ENCODE measurements at regions not wholly inside any gene's neighbourhood (a gene's known extent, or its start where the extent isn't known, plus 50 kb on each side); places are given as distances from the start of the nearest gene placed in this dataset.
"Not testable (repeated sequence)": the region's sequence is repeated elsewhere in the genome, so short reads cannot be mapped to it uniquely, and the experiment has no call there.

DNA sequence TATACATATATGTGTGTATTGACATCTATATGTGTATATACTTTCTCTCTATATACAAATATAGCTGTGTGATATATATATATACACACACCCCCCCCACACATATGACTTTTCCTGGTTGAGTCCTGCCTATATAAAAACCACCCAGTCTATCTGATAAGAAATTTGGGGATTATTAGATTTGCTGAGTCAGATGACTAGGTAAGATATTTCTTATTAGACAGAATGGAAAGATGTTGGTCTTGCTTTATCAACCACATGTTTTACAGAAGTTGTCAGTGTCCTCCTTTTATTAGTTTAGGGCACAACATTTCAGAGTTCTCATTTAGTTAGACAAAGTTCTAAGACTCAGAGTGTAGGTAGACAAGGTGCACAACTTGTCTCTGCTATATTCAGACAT is 953.3 kb downstream of the METTL15 start:
- DNase-seq (ENCODE audit: low read depth in 2 of 2) = no peak

DNA sequence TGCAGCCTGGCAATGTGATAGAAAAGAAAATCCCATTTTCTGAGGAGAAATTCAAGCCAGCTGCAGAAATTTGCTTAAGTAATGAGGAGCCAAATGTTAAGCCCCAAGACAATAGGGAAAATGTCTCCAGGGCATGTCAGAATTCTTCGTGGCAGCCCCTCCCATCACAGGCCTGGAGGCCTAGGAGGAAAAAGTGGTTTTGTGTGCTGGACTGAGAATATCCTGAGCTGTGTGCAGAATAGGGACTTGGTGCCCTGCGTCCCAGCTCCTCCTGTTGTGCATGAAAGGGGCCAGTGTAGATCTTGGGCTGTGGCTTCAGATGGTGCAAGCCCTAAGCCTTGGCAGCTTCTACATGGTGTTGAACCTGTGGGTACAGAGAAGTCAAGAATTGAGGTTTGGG is 948.3 kb downstream of the METTL15 start:
- DNase-seq (ENCODE audit: low read depth in 2 of 2) = not testable (repeated sequence)

DNA sequence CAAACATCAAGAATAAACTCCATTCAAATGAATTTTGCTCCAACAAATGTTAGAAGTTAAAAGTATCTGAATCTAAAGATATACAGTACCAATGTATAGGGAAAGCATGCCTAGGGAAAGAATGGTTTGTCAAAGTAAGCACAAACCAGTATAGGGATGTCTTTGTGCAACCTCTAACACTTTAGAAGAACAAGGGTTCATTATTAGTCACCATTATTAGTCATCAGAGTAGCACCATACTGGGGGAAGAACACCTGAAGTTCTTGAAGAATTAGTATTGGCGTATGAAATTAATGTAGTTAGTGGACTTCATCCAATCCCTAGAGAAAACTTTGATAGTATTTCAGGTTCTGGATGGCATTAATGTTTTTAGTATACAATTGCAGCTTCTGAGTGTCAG is 943.7 kb downstream of the METTL15 start:
- DNase-seq (ENCODE audit: low read depth in 2 of 2) = no peak

DNA sequence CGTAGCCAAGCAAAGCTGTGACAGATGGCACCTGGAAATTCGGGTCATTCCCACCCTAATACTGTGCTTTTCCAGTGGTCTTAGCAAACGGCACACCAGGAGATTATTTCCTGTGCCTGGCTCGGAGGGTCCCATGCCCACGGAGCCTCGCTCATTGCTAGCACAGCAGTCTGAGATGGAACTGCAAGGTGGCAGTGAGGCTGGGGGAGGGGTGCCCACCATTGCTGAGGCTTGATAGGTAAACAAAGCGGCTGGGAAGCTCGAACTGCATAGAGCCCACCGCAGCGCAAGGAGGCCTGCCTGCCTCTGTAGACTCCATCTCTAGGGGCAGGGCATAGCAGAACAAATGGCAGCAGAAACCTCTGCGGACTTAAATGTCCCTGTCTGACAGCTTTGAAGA is 942.8 kb downstream of the METTL15 start:
- DNase-seq (ENCODE audit: low read depth in 2 of 2) = not testable (repeated sequence)

DNA sequence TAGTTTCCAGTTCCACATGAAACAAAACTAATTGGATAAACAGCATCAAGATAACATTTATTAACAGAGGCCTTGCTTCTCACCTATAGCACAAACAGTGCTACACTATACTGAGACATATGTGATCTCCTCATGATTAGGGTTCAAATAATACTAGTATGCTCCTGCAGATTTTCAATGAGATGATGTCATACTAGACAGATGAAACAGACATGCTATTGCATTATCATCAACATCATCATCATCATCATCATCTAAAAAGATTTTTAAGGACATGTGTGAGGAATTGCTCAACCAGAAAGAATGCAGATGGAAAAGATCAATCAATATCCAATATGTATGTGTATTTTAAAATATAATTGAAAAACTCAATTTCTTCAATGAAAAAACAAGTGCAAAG is 932.3 kb downstream of the METTL15 start:
- DNase-seq (ENCODE audit: low read depth in 2 of 2) = no peak

DNA sequence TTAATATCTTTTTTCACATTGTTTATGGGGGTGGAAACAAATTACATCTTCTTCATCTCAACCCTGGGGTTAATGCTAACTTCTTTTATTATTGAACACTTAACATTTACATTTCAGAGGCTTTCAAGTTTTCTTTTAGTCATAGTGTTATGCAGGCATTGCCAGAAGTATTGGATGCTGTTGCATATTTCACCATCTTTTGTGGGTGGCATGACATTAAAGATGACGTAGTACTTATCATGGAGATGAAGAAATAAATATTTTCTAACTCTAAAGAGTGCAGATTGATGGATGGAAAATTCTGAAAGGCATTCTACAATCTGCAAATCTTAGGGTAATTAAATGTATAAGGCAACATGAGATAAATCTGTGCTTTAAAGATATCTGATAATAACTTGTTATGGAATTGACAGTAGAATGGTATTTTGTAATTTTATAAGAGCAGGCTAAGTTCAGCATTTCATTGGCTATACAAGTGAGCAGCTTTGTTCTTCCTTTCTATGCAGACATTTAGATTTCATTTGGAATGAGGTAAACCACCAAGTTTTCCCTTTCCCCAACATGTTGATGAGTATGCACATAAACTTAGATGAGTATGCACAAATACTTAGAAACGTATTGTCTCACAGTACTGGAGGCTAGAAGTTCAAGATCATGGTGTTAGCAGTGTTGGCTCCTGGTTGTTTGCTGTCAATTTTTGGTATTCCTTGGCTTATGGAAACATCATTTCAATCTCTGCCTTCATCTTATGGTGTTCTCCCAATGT is 924.4 kb downstream of the METTL15 start:
- DNase-seq (ENCODE audit: low read depth in 2 of 2) = no peak

DNA sequence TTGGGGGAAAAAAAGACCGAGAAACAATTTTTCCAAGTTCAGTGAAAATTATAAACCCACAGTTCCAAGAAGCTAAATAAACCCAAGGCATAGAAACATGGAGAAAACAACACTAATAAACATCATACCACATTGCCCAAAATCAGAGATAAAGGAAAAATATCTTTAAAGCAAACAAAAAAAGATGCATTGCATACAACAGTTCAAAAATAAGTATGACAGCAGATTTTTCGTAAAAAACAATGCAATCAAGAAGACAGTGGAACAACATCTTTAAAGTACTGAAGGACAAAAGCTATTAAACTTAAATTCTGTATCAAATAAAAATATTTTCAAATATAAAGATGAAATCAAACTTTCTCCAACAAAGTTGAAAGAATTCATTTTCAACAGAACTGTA is 921.3 kb downstream of the METTL15 start:
- no peak for DNase-seq (ENCODE audit: low read depth in 2 of 2)

DNA sequence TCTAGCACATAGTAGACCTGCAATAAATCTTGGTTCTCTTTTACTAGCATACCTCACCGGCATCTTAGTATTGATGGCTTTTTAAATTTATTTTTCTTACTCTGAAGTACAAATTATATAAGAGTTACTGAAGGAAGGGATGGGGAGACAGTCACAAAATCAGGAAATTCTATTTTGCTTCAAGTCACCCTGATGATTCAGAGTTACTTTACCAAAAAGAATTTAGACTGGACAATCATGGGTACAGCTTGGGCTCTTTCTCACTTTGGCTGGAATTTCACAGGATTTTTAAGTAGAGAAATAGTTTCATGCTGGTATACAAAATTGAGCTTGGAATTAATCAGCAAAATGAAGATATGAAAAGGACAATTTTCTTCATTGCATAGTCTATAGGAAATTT is 919.2 kb downstream of the METTL15 start:
- no peak for DNase-seq (ENCODE audit: low read depth in 2 of 2)

DNA sequence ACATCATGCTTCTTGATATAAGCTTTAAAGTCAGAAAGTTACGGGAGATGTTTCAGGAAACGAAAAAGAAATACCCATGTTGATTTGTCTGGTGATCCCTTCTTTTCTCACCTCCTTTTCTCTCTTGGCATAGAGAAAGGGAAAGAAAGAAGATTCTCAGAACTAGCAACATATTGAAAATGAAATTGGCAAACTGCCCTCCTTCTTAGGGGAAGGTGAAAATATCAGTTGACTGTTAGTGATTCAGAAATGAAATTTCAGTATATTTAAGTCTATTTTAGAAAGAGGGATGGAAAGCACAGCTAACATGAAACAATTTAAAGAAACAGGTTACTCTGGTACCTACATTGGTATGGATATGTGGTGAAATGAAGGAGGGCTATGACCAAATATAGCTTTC is 918.1 kb downstream of the METTL15 start:
- DNase-seq (ENCODE audit: low read depth in 2 of 2) = no peak

DNA sequence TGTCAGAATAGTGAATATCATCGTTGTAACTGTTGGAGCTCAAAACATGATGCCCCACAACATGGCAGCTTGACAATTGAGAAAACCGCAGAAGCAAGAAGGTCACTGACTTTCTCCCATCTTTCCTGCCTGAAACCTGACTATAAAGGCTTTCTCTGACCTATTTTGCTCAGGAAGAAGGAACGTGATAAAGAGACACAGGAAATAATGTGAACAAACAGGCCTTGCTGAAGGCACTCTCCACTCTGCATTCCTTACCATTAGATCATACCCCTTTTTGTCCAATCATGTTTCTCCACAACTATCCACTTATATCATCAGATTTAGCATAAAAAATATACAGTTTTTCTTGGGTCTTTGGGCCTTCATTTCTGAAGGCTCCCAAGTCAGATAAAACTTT is 916.8 kb downstream of the METTL15 start:
- DNase-seq (ENCODE audit: low read depth in 2 of 2) = no peak

DNA sequence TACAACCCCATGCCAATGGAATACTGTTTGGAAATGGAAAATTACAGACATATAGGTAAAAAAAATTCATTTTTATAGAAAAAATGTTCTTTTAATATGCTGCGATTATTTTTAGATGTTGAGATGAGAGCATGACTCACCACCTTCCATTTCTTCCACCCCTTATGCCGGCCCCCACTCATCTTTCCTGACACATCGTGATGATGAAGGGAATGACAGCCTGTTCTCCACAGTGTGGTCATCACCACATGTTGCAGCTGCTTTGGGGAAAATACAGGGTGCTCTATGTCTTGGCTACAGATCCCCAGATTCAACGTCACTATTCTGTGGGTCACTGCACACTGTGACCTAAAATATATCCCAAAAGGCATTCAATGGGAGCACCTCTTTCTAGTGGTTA is 916.2 kb downstream of the METTL15 start:
- no peak for DNase-seq (ENCODE audit: low read depth in 2 of 2)

DNA sequence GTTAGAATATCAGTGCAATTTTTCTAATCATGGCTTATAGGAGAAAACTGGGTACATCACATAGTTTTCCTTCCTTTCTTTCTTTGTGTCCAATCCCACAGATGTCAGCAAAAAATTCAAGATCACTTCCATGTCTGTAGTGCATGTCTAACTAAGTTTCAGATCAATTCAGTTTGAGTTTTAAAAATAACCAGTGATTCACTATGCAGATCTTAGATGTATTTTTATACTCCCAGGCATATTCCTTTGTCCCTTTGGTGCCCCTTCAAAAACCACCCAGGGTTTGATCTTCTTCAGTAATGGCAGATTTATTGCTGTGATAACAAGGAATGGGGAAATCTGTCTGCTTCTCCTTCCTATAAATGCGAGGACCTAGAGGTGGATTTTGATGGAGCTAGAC is 915.6 kb downstream of the METTL15 start:
- no peak for DNase-seq (ENCODE audit: low read depth in 2 of 2)

DNA sequence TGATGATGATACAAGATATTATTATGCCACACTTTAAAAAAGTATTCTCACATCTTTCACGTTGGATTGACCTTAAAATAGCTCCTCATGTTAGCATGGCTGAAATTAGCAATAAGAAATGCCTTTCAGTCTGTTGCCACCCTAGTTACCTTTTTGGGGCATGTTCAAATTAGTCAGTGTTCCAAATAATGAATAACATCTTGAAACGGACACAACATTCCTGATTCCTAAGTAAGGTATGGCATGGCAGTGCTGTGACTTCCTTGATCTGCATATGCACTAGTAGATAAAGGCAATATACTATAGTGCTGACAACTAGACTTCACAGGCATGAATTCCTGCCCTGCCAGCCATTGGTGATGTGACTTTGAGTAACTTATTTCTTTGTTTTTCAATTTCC is 914.5 kb downstream of the METTL15 start:
- DNase-seq (ENCODE audit: low read depth in 2 of 2) = no peak

DNA sequence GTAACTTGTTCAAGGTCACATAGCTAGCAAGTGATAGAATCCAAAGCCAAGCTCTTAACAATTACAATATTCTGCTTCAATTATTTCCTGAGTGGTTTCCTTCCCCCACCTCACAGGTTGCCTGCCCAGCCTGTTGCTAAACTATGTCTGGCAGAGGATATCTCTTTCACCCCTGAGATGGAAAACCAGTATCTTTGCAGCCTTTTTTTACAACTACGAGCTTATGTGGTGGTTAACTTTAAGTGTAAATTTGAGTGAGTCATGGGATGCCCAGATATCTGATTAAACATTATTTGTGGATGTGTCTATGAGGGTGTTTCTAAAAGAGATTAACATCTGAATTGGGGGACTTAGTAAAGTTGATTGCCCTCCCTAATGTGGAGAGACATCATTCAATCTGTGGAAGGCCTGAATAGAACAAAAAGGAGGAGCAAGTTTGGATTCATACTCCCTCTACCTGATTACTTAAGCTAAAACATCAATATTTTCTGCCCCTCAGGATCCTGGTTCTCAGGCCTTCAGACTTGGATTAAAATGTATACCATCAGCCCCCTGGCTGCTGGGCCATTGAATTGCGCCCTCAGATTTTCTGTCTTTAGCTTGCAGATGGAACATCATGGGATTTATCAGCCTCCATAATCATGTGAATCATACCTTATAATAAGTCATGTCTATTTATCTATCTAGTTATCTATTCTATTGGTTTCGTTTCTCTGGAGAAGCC is 911.9 kb downstream of the METTL15 start:
- no peak for DNase-seq (ENCODE audit: low read depth in 2 of 2)

DNA sequence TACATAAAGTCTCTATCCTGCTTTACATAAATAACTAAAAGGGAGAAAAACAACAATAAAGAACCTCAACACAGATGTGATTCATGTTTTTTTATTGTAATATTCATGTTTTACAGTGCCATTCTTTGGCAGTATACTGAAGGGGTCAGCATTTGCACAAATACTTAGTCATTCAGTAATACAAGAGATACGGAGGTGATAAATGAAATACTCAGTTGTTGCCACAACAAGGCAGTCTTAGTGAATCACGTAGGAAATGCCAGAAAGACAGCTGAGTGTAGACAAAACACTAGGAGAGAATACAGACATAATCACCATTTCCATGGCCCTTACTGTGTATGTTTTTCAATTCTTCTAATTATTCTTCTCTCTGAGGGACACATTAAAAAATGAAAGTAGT is 910.4 kb downstream of the METTL15 start:
- no peak for DNase-seq (ENCODE audit: low read depth in 2 of 2)

DNA sequence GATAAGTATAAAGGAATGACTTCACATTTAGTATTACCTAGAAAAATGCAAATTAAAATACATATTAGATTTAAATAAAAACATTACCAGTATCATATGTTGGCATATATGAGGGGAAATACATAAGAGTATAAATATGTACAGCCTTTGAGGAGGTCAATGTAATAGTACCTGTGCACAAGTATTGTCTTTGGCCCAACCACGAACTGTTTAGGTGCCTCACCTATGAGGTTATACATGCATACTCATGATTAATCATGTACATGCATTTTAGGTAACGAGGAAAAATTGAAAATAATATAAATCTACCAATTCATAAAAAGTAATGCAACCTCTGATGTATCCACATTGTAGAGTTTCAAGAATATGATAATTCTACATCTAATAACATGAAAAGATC is 909.8 kb downstream of the METTL15 start:
- no peak for DNase-seq (ENCODE audit: low read depth in 2 of 2)

DNA sequence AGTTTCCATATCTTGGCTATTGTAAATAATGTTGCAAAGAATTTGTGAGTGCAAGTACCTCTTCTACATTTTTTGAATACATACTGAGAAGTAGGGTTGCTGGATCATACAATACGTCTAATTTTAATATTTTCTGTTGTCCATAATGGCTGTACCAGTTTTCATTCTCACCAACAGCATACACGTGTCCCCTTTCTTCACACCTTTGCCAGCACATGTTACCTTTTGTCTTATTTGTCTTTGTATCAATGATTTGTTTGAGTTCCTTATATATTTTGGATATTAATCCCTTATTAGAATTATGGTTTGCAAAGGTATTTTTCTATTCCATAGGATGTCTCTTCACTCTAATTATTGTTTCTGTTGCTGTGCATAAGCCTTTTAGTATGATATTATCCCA is 904.3 kb downstream of the METTL15 start:
- no peak for DNase-seq (ENCODE audit: low read depth in 2 of 2)

DNA sequence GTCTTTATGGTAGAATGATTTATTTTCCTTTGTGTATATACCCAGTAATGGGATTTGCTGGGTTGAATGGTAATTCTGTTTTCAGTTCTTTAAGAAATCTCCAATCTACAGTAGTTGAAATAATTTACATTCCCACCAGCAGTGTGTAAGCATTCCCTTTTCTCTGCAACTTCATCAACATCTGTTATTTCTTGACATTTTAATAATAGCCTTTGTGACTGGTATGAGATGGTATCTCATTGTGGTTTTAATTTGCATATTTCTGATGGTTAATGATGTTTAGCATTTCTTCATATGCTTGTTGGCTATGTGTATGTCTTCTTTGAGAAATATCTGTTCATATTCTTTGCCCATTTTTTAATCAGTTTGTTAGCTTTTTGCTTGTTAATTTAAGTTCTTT is 901.2 kb downstream of the METTL15 start:
- no peak for DNase-seq (ENCODE audit: low read depth in 2 of 2)

DNA sequence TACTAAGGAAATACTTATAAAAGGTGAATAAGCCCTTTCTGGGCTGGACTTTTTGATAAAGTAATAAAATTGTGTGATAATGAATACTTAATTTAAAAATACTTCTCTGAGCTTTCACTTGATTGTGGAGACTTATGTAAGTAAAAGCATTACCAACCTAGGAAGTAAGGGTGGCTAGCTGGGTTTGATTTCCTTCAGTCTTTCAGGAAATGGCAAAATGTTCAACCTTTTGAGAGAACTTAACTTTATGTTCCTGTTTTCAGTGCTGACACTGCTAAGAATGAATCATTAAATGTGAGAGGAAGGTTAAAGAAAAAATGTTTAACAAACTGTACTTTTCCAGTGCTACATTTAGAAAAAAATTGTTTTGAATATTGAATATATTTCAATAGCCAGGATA is 900.3 kb downstream of the METTL15 start:
- DNase-seq (ENCODE audit: low read depth in 2 of 2) = no peak

DNA sequence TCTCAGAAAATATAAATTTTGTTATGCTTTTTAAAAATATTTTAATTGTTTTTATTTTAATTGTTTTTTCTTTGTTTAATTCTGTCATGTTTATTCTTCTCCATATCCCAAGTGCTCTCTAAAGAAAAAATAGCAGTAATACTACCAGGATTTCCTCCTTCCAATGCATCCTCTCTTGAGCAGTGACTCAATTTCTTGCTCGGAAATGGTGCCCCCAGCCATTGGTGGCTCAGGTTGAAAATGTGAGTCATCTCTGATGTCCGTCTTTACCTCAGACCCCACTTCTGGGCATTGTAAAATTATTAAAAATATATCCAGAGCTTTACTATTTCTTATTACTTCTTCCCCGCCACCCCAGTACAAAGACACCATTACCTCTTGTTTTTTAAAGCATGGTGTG is 898.5 kb downstream of the METTL15 start:
- DNase-seq (ENCODE audit: low read depth in 2 of 2) = no peak

DNA sequence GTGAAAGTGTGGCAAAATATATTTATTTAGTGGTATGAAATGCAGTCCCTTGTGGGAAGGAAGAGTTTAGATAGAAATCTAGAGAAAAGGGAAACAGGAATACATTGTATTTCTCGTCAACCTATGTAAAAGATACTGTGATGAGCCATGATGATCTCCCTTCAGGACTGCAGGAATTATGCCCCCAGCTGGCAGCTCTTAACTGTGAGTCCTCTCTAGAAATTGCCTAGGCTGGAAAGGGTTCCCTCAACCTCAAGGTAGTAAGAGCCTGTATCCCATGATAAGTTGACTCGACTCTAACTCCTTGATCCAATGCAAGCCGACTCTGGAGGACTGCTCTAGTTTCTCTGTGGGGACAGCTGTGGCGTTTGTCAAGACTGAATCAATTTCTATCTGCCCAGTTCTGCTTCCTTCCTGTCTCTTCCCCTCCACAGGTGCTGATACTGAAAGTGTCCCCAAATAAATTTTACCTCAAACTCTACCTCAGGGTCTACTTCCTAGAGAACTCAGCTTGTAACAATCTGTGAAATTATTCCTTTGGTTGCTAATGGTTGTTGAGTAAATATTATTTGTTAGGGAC is 897.3 kb downstream of the METTL15 start:
- DNase-seq (ENCODE audit: low read depth in 2 of 2) = no peak

DNA sequence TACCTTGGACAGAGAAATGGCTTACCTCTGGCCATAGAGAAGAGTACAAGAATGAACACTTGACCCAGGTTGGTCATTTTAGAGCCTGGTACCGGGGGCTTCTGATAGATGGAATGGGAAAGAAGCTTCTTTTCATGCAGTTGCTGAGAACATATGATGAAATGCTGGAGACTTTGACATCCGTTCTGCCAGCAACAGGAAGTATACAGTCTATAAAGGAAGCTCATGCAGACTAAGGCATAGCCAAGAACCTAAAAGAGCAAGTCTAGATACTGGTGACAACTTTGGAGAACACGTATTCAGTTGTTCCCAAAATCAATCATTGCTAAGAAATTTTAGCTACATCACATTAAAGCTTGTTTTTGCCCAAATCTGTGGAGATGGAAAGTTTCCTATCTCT is 894.6 kb downstream of the METTL15 start:
- no peak for DNase-seq (ENCODE audit: low read depth in 2 of 2)

DNA sequence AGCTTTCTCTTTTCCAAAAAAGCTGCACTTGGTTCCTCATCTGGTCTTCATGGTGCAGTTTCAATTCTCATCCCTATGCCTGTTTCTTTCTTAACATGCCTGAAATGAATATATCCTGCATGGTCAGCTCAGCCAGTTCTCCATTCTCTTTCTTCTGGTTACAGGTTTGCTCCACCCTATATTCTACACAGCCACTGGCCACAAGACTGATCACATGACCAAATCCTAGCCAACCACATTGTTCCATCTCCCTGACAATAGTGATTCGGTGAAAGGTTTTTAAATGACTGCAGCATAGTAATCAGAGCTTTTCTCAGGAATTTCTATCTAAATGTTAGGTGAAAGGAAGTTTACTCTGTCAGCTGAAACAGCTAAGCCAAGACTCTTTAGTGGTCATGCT is 891.4 kb downstream of the METTL15 start:
- DNase-seq (ENCODE audit: low read depth in 2 of 2) = no peak

All from activated CD4-positive, alpha-beta T cell treated with anti-CD3 and anti-CD28 coated beads for 24 hours (primary cell).